ENCODE measurements at regions not wholly inside any gene's neighbourhood (a gene's known extent, or its start where the extent isn't known, plus 50 kb on each side); places are given as distances from the start of the nearest gene placed in this dataset.
"Not testable (repeated sequence)": the region's sequence is repeated elsewhere in the genome, so short reads cannot be mapped to it uniquely, and the experiment has no call there.

GRCh38 chr1:239976130-239976968 lies 115.3 kb upstream of the FMN2 start:
- Mint-ChIP-seq H3K4me1 (ENCODE audit: low read depth) (no peaks in the 10 kb centered on the region), H3K4me3 (no peak overlapping the region)

DNA sequence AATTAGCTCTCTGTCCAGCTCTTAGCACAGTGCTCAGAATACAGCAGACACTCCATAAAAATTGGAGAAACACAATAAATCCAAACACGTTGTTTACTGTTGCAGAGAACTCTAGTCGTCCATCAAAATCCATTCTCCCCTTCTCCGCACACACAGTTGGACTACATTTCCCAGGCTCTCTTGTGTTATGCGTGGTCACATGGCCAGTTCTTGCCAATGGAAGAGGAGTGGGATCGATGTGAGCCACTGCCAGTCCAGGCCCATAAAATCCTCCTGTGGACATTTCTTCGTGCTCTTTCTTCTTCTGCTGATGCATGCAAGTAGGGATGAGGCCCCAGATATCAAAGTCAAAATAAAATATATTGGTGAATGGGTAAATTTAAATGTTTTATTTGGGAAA lies 114.3 kb upstream of the FMN2 start:
- Mint-ChIP-seq H3K36me3 (ENCODE audit: low read depth) (no peaks in the 10 kb centered on the region), H3K27me3 (ENCODE audit: low read depth) (no peaks in the 10 kb centered on the region), H3K4me1 (ENCODE audit: low read depth) (no peaks in the 10 kb centered on the region), H3K27ac (no peak overlapping the region), H3K9me3 (peaks cover 24% of the 10 kb centered on the region), H3K4me3 (no peak overlapping the region)

More at GRCh38 chr1:239976130-239976968, 115.3 kb upstream of the FMN2 start:
- H3K27me3 Mint-ChIP-seq (ENCODE audit: low read depth), result no peaks in the 10 kb centered on the region
- peaks cover 18% of the 10 kb centered on the region for H3K9me3 Mint-ChIP-seq
- H3K27ac Mint-ChIP-seq, result no peak overlapping the region
- H3K36me3 Mint-ChIP-seq (ENCODE audit: low read depth), result no peaks in the 10 kb centered on the region

DNA sequence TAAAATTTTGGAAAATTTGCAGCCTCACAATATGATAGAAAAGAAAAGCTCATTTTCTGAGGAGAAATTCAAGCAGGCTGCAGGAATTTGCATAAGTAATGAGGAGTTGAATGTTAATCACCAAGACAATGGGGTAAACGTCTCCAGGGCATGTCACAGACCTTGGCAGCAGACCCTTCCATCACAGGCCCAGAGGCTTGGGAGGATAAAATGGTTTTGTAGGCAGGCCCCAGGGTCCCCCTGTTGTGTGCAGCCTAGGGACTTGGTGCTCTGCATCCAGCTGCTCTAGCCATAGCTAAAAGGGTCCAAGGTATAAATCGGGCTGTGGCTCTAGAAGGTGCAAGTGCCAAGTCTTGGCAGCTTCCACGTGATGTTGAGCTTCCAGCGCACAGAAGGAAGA lies 112.2 kb upstream of the FMN2 start:
- Mint-ChIP-seq H3K9me3 (peaks cover 40% of the 10 kb centered on the region), H3K4me3 (no peak overlapping the region), H3K36me3 (ENCODE audit: low read depth) (no peaks in the 10 kb centered on the region), H3K4me1 (ENCODE audit: low read depth) (no peaks in the 10 kb centered on the region), H3K27me3 (ENCODE audit: low read depth) (no peaks in the 10 kb centered on the region), H3K27ac (no peak overlapping the region)

DNA sequence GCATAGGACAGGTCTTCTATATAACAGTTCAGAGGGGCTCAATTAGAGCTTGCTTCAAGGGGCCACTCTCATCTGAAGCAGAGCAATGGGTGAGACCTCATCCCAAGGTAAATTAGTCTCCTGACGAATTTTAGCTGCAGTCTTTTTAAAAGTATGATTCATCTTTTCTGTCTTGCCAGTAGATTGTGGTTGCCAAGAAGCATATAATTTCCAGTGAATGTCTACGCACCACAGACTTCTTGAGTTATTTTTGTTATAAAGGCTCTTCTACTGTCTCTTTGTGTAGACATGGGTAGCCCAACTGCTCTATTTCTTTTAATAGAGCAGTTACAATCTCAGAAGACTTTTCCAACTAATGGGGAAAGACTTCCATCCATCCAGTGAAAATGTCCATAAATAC lies 108.9 kb upstream of the FMN2 start:
- Mint-ChIP-seq H3K27ac (no peak overlapping the region), H3K4me3 (no peak overlapping the region), H3K27me3 (ENCODE audit: low read depth) (no peaks in the 10 kb centered on the region), H3K36me3 (ENCODE audit: low read depth) (peaks cover 3% of the 10 kb centered on the region), H3K4me1 (ENCODE audit: low read depth) (no peaks in the 10 kb centered on the region), H3K9me3 (peaks cover 51% of the 10 kb centered on the region)

DNA sequence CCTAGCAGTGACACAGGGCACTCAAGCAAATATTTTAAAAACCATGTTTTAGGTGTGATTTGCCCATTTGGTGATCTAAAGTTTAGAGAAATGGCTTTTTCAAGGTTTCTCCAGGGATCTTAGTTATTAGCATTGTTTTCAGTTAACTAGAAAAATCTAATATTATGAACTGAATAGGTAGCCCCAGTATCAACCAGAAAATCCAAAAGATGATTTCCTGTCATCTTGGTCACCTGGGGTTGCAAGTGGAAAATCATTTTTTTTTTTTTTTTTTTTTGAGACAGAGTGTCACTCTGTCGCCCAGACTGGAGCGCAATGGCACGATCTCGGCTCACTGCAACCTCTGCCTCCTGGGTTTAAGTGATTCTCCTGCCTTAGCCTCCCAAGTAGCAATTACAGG lies 106.6 kb upstream of the FMN2 start:
- Mint-ChIP-seq H3K9me3 (peaks cover 38% of the 10 kb centered on the region), H3K36me3 (ENCODE audit: low read depth) (peaks cover 3% of the 10 kb centered on the region), H3K27ac (no peak overlapping the region), H3K27me3 (ENCODE audit: low read depth) (no peaks in the 10 kb centered on the region), H3K4me1 (ENCODE audit: low read depth) (no peaks in the 10 kb centered on the region), H3K4me3 (no peak overlapping the region)

GRCh38 chr1:239987103-239987745 lies 104.5 kb upstream of the FMN2 start:
- H3K4me1 Mint-ChIP-seq (ENCODE audit: low read depth), result no peaks in the 10 kb centered on the region
- peaks cover 28% of the 10 kb centered on the region for H3K9me3 Mint-ChIP-seq
- H3K36me3 Mint-ChIP-seq (ENCODE audit: low read depth), result peaks cover 3% of the 10 kb centered on the region
- no peak overlapping the region for H3K27ac Mint-ChIP-seq
- no peak overlapping the region for H3K4me3 Mint-ChIP-seq
- no peaks in the 10 kb centered on the region for H3K27me3 Mint-ChIP-seq (ENCODE audit: low read depth)

- Mint-ChIP-seq H3K36me3 (ENCODE audit: low read depth) (peaks cover 3% of the 10 kb centered on the region), H3K4me3 (no peak overlapping the region), H3K27me3 (ENCODE audit: low read depth) (no peaks in the 10 kb centered on the region), H3K27ac (no peak overlapping the region), H3K4me1 (ENCODE audit: low read depth) (no peaks in the 10 kb centered on the region), H3K9me3 (peaks cover 9% of the 10 kb centered on the region)
These were observed 101.7 kb upstream of the FMN2 start for GRCh38 chr1:239989990-239990389.

DNA sequence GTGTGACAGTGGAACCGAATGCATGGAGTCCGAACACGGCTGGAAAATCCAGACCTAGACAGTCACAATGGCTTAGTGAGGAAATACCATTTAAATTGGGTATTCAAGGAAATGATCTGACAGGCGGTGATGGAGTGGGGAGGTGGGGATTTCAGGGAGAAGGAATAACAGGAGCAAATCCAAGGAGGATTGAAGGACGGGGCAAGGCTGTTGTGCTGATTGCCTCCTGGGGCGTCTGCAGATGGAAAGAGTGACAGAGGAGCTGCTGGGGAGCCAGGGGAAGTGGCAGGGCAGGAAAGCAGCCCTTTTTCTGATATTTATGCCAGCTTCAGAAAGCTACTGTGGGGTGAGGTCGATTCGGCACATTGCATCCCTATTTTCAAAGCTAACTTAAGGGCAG lies 99.1 kb upstream of the FMN2 start:
- H3K27me3 Mint-ChIP-seq (ENCODE audit: low read depth), result peaks cover 21% of the 10 kb centered on the region
- not testable (repeated sequence) for H3K36me3 Mint-ChIP-seq (ENCODE audit: low read depth); H3K4me3 Mint-ChIP-seq; H3K27ac Mint-ChIP-seq; H3K4me1 Mint-ChIP-seq (ENCODE audit: low read depth); H3K9me3 Mint-ChIP-seq

DNA sequence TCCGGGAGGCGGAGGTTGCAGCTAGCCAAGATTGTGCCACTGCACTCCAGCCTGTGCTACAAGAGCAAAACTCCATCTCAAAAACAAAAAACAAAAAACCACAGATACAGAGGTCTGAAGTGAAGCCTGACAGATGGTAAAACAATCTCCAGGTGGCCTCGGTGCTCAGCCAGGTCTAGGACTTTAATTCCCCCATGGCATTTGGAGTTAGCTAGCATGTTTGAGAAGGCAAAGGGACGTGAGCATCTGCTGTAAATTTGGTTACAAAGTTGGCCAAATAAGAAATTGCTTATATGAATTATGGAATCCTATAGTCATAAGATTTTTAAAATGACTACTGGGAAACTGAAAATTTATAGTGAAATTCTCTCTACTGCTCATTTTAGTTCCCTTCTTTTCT lies 98.3 kb upstream of the FMN2 start:
- Mint-ChIP-seq H3K4me1 (ENCODE audit: low read depth) (no peaks in the 10 kb centered on the region), H3K27me3 (ENCODE audit: low read depth) (peaks cover 24% of the 10 kb centered on the region), H3K27ac (no peak overlapping the region), H3K36me3 (ENCODE audit: low read depth) (no peaks in the 10 kb centered on the region), H3K4me3 (no peak overlapping the region), H3K9me3 (no peaks in the 10 kb centered on the region)

GRCh38 chr1:239995281-239995680 lies 96.4 kb upstream of the FMN2 start:
- no peaks in the 10 kb centered on the region for H3K4me1 Mint-ChIP-seq (ENCODE audit: low read depth)
- H3K27ac Mint-ChIP-seq, result no peak overlapping the region
- no peaks in the 10 kb centered on the region for H3K36me3 Mint-ChIP-seq (ENCODE audit: low read depth)
- H3K9me3 Mint-ChIP-seq, result no peaks in the 10 kb centered on the region
- H3K27me3 Mint-ChIP-seq (ENCODE audit: low read depth), result peaks cover 41% of the 10 kb centered on the region
- no peak overlapping the region for H3K4me3 Mint-ChIP-seq

- Mint-ChIP-seq H3K4me3 (no peak overlapping the region), H3K9me3 (no peaks in the 10 kb centered on the region), H3K27ac (no peak overlapping the region), H3K4me1 (ENCODE audit: low read depth) (no peaks in the 10 kb centered on the region), H3K36me3 (ENCODE audit: low read depth) (no peaks in the 10 kb centered on the region), H3K27me3 (ENCODE audit: low read depth) (peaks cover 41% of the 10 kb centered on the region)
These were observed 94.5 kb upstream of the FMN2 start for GRCh38 chr1:239997160-239997514.

GRCh38 chr1:239997515-239998311 lies 94.0 kb upstream of the FMN2 start:
- Mint-ChIP-seq H3K4me1 (ENCODE audit: low read depth) (no peaks in the 10 kb centered on the region), H3K36me3 (ENCODE audit: low read depth) (no peaks in the 10 kb centered on the region), H3K27me3 (ENCODE audit: low read depth) (peaks cover 41% of the 10 kb centered on the region), H3K27ac (no peak overlapping the region), H3K4me3 (no peak overlapping the region), H3K9me3 (no peaks in the 10 kb centered on the region)

GRCh38 chr1:239998312-239998649 lies 93.4 kb upstream of the FMN2 start:
- no peaks in the 10 kb centered on the region for H3K36me3 Mint-ChIP-seq (ENCODE audit: low read depth)
- H3K27ac Mint-ChIP-seq, result peak overlapping the region; percentile 41
- peaks cover 41% of the 10 kb centered on the region for H3K27me3 Mint-ChIP-seq (ENCODE audit: low read depth)
- no peak overlapping the region for H3K4me3 Mint-ChIP-seq
- no peaks in the 10 kb centered on the region for H3K4me1 Mint-ChIP-seq (ENCODE audit: low read depth)
- no peaks in the 10 kb centered on the region for H3K9me3 Mint-ChIP-seq

DNA sequence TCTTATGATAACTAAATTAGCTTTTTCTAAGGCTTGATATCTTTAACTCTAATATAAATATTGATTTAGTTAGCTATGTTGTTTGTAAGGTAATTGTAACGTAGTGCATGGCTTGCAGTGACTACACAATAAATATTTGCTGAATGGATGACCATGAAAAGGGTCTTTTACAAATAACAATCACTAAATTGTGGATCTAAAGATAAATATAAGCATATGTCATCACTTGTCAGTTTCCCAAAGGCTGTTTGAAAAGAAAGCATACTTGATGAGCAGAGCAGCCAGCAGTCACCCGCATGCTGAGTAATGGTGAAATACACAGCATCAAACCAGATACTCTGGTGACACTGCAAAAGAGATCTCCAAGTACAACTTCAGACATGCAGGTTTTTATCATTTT lies 92.5 kb upstream of the FMN2 start:
- no peaks in the 10 kb centered on the region for H3K9me3 Mint-ChIP-seq
- H3K27ac Mint-ChIP-seq, result no peak overlapping the region
- peaks cover 41% of the 10 kb centered on the region for H3K27me3 Mint-ChIP-seq (ENCODE audit: low read depth)
- H3K4me3 Mint-ChIP-seq, result no peak overlapping the region
- no peaks in the 10 kb centered on the region for H3K4me1 Mint-ChIP-seq (ENCODE audit: low read depth)
- no peaks in the 10 kb centered on the region for H3K36me3 Mint-ChIP-seq (ENCODE audit: low read depth)

- no peak overlapping the region for H3K27ac Mint-ChIP-seq
- no peak overlapping the region for H3K4me3 Mint-ChIP-seq
- no peaks in the 10 kb centered on the region for H3K9me3 Mint-ChIP-seq
- no peaks in the 10 kb centered on the region for H3K4me1 Mint-ChIP-seq (ENCODE audit: low read depth)
- H3K27me3 Mint-ChIP-seq (ENCODE audit: low read depth), result peaks cover 35% of the 10 kb centered on the region
- H3K36me3 Mint-ChIP-seq (ENCODE audit: low read depth), result no peaks in the 10 kb centered on the region
These were observed 91.0 kb upstream of the FMN2 start for GRCh38 chr1:240000634-240001033.

Data from T-helper 1 cell treated with Interleukin-12 subunit alpha and Interleukin-12 subunit beta and Interleukin-4 antibody, amounts not matched to agents 30 μg/mL and 1 μg/mL, for 36 hours (primary cell).